Gastroesophageal sphincter (tissue), 4 donors: ENCODE measurements at regions not wholly inside any gene's neighbourhood (a gene's known extent, or its start where the extent isn't known, plus 50 kb on each side); places are given as distances from the start of the nearest gene placed in this dataset.

ENCODE experiments used
- ATAC-seq: fragments of 150-250 bp; one replicate; pipeline ENCODE4 v1.9.1; 2016; ENCODE audit warnings: mild to moderate bottlenecking, moderate library complexity
- H3K27ac ChIP-seq, 4 donors: fragments of 200-600 bp; sonication (generic) in 3 of 4; 1 replicate in 3 of 4; 2 replicates in 1 of 4; pipeline ENCODE4 v1.5.1; 2016 to 2019
- H3K27me3 ChIP-seq: fragments of 200-600 bp; sonication (generic); one replicate; pipeline ENCODE4 v1.5.1; 2019
- H3K36me3 ChIP-seq, 2 donors: fragments of 200-600 bp; sonication (generic); one replicate each; pipeline ENCODE4 v1.5.1; 2019; ENCODE audit warnings: control low read depth in 1 of 2
- H3K4me1 ChIP-seq, 3 donors: fragments of 200-600 bp; sonication (generic); 1 replicate in 2 of 3; 2 replicates in 1 of 3; pipeline ENCODE4 v1.5.1; 2016 to 2019; ENCODE audit warnings: control low read depth in 2 of 3
- H3K4me3 ChIP-seq, 2 donors: fragments of 200-600 bp; sonication (generic); one replicate each; pipeline ENCODE4 v1.5.1; 2019; ENCODE audit warnings: mild to moderate bottlenecking in 1 of 2, moderate library complexity in 1 of 2
- H3K9me3 ChIP-seq, 3 donors: fragments of 200-600 bp; sonication (generic); one replicate each; pipeline ENCODE4 v1.5.1; 2017 to 2019; ENCODE audit warnings: control low read depth in 2 of 3
- EP300 ChIP-seq: sonication (generic); formaldehyde crosslinking; IDR thresholded peaks from one replicate; pipeline ENCODE4 v1.6.1; 2017; ENCODE audit warnings: antibody characterized with exemption, mild to moderate bottlenecking
- POLR2A ChIP-seq, 2 donors: fragments of 450-650 bp; IDR thresholded peaks; one replicate each; pipeline ENCODE4 v1.6.1; 2017; ENCODE audit warnings: antibody characterized with exemption in 2 of 2, mild to moderate bottlenecking in 2 of 2, moderate library complexity in 1 of 2
- POLR2AphosphoS5 ChIP-seq: sonication (generic); formaldehyde crosslinking; IDR thresholded peaks from one replicate; pipeline ENCODE4 v1.6.1; 2017; ENCODE audit warnings: antibody characterized with exemption
- WGBS, 2 donors: methylation state at CpG; one replicate each; pipeline ENCODE4 v1.1.5; 2018; ENCODE audit warnings: low coverage in 1 of 2; 5-methylcytosine and 5-hydroxymethylcytosine counted together
- TF ChIP-seq, protein P1 (sequence below), 4 experiments: fragments of 200-600 bp in 2 of 4; fragments of 450-650 bp in 2 of 4; sonication (generic) in 1 of 4; IDR thresholded peaks; one replicate each; pipeline ENCODE4 v1.5.1; 2017 to 2019; ENCODE audit warnings: antibody characterized with exemption in 4 of 4, mild to moderate bottlenecking in 2 of 4, moderate library complexity in 2 of 4

DNA sequence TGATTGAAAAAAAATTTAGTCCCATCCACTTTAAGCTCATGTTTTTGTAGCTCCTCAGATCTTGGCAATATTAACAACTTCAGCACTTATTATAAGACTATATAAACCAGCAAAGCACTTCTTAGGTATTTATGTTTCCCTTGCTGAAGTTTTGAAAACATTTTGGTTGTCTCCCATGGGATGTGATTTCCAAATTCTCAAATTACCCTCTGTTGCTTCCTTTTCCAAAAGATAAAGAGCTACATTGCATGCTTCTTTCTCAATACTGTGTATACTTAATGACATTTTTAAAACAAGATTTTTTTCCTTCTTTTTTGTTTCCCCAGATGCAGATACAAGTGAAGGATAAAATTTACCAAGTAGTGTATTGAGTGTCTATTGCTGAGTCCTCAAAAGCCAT is 567.1 kb downstream of the CSNK1G3 start:
- H3K27ac ChIP-seq, result no peak overlapping the region
- no peaks in the 10 kb centered on the region for H3K36me3 ChIP-seq
- H3K9me3 ChIP-seq, result no peaks in the 10 kb centered on the region
- no peaks in the 10 kb centered on the region for H3K4me1 ChIP-seq
- no peaks in the 10 kb centered on the region for H3K27me3 ChIP-seq
- no peak for ATAC-seq
- TF ChIP-seq POLR2AphosphoS5 (no peak), POLR2A (IDR thresholded peaks at IDR 0.05) (no peak), EP300 (no peak)
- TF ChIP-seq, protein P1, sequence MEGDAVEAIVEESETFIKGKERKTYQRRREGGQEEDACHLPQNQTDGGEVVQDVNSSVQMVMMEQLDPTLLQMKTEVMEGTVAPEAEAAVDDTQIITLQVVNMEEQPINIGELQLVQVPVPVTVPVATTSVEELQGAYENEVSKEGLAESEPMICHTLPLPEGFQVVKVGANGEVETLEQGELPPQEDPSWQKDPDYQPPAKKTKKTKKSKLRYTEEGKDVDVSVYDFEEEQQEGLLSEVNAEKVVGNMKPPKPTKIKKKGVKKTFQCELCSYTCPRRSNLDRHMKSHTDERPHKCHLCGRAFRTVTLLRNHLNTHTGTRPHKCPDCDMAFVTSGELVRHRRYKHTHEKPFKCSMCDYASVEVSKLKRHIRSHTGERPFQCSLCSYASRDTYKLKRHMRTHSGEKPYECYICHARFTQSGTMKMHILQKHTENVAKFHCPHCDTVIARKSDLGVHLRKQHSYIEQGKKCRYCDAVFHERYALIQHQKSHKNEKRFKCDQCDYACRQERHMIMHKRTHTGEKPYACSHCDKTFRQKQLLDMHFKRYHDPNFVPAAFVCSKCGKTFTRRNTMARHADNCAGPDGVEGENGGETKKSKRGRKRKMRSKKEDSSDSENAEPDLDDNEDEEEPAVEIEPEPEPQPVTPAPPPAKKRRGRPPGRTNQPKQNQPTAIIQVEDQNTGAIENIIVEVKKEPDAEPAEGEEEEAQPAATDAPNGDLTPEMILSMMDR (IDR thresholded peaks at IDR 0.05), result no peak
- H3K4me3 ChIP-seq, result no peak overlapping the region

DNA sequence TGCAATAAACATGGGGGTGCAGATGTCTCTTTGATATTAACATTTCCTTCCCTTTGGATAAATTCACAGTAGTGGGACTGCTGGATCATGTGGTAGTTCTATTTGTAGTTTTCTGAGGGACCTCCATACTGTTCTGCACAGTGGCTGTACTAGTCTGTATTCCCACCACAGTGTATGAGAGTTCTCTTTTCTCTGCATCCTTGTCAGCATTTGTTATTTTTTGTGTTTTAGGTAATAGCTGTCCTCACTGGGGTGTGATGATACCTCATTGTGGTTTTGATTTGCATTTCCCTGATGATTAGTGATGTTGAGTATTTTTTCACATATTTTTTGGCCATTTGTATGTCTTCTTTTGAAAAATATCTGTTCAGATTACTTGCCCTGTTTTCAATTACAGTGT is 562.5 kb downstream of the CSNK1G3 start:
- TF ChIP-seq, protein P1 (IDR thresholded peaks at IDR 0.05), result no peak
- no peak for TF ChIP-seq POLR2AphosphoS5
- ATAC-seq, result no peak

DNA sequence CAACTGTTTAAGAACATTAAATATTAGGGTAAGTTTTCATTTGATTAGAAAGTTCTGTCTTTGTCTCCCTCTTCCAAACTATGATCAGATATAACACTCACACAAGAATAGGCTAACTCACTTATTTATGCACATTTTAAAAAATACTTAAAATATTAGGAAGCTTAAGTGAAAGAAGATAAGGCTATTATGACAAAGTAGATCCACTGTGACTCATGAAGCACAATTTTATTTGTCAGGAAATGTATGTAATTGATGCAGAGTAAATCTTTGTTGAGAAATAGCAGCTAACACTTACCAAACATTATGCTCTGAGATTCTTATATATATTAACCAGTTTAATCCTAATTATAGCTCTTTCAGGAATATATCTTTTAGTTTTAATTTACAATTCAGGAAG is 560.6 kb downstream of the CSNK1G3 start:
- no peaks in the 10 kb centered on the region for H3K9me3 ChIP-seq
- H3K27ac ChIP-seq, result no peak overlapping the region
- H3K4me3 ChIP-seq, result no peak overlapping the region
- TF ChIP-seq POLR2A (IDR thresholded peaks at IDR 0.05) (no peak), EP300 (no peak), POLR2AphosphoS5 (no peak)
- TF ChIP-seq, protein P1 (IDR thresholded peaks at IDR 0.05), result no peak
- no peak for ATAC-seq
- no peaks in the 10 kb centered on the region for H3K27me3 ChIP-seq
- no peaks in the 10 kb centered on the region for H3K4me1 ChIP-seq
- no peaks in the 10 kb centered on the region for H3K36me3 ChIP-seq

More for the DNA sequence above, 562.5 kb downstream of the CSNK1G3 start:
- H3K27me3 ChIP-seq, result no peaks in the 10 kb centered on the region
- H3K27ac ChIP-seq, result no peak overlapping the region
- no peak overlapping the region for H3K4me3 ChIP-seq
- no peaks in the 10 kb centered on the region for H3K9me3 ChIP-seq
- H3K36me3 ChIP-seq, result no peaks in the 10 kb centered on the region
- H3K4me1 ChIP-seq, result no peaks in the 10 kb centered on the region

DNA sequence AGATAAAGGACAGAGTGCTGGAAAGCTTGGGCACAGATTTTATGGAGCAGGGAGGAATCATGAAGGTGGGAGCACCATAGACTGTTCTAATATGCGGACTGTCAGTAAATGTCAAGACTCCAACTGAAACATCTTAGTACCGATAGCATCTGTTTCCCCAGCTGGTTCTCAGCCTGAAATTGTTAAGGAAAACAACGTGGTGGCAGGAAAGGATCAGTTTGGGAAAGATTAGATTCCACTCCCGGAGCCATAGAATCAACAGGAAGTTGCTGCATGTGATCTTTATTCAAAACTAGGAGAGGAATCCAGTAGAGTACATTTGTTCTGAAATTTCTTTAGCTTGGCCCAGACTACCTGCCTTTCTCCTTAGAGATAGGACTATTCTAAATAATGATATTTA is 559.1 kb downstream of the CSNK1G3 start:
- H3K36me3 ChIP-seq, result no peaks in the 10 kb centered on the region
- no peaks in the 10 kb centered on the region for H3K9me3 ChIP-seq
- no peaks in the 10 kb centered on the region for H3K4me1 ChIP-seq
- no peaks in the 10 kb centered on the region for H3K27me3 ChIP-seq
- no peak overlapping the region for H3K27ac ChIP-seq
- TF ChIP-seq EP300 (no peak), POLR2AphosphoS5 (no peak), POLR2A (IDR thresholded peaks at IDR 0.05) (no peak)
- TF ChIP-seq, protein P1 (IDR thresholded peaks at IDR 0.05), result no peak
- no peak overlapping the region for H3K4me3 ChIP-seq
- ATAC-seq, result no peak
- 46 to 53% methylated on average over 4 of the region's 4 CpGs for WGBS, 2 donors

DNA sequence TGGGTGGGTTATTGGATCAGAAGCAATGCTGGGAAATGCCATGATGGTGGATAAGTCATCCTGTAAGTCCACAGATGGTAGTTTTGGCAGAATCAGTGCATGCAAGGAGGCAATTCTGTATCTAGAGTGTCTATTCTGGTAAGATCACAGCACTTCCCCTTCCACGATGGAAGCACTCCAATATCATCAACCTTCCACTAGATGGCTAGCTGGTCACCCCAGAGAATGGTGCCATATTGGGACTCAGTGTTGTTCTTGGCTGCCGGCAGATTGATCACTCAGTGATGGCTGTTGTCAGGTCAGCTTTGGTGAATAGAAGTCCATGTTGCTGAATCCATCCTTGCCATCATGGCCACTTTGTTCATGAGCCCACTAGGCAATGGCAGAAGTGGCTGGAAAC is 553.5 kb downstream of the CSNK1G3 start:
- 92 to 100% methylated on average over 1 to 2 of the region's 2 CpGs for WGBS, 2 donors
- TF ChIP-seq POLR2A (IDR thresholded peaks at IDR 0.05) (no peak), POLR2AphosphoS5 (no peak), EP300 (no peak)
- TF ChIP-seq, protein P1 (IDR thresholded peaks at IDR 0.05), result no peak
- ATAC-seq, result no peak
- Histone ChIP-seq H3K4me1 (peaks cover 0 to 16% (median 3%) of the 10 kb centered on the region in 3 donors), H3K27ac (no peak overlapping the region), H3K27me3 (no peaks in the 10 kb centered on the region), H3K9me3 (no peaks in the 10 kb centered on the region), H3K36me3 (no peaks in the 10 kb centered on the region), H3K4me3 (no peak overlapping the region)
